GM18868 (cell line): ENCODE measurements at regions not wholly inside any gene's neighbourhood (a gene's known extent, or its start where the extent isn't known, plus 50 kb on each side); places are given as distances from the start of the nearest gene placed in this dataset.

Experiments used
- ATAC-seq: cut with Tn5 transposase; IDR thresholded peaks from one replicate; pipeline ENCODE4 v1.9.1; 2021; ENCODE audit warnings: mild to moderate bottlenecking, moderate library complexity; ENCODE audit not compliant: unreplicated experiment

- no peak for ATAC-seq
These were observed 423.5 kb downstream of the COL12A1 start for GRCh38 chr6:74782346-74782745.

- no peak for ATAC-seq
These were observed 425.0 kb downstream of the COL12A1 start for GRCh38 chr6:74780831-74781230.

- ATAC-seq, result no peak
These were observed 437.1 kb downstream of the COL12A1 start for GRCh38 chr6:74768738-74769137.

- ATAC-seq, result no peak
These were observed 437.7 kb downstream of the COL12A1 start for GRCh38 chr6:74768120-74768519.

- ATAC-seq, result no peak
These were observed 440.4 kb downstream of the COL12A1 start for GRCh38 chr6:74765486-74765885.

- ATAC-seq, result no peak
These were observed 441.4 kb downstream of the COL12A1 start for GRCh38 chr6:74764486-74764885.

- ATAC-seq, result no peak
These were observed 443.0 kb downstream of the COL12A1 start for GRCh38 chr6:74762841-74763240.

GRCh38 chr6:74757813-74758212 lies 448.0 kb downstream of the COL12A1 start:
- ATAC-seq, result no peak

GRCh38 chr6:74756923-74757322 lies 448.9 kb downstream of the COL12A1 start:
- ATAC-seq, result no peak

- no peak for ATAC-seq
These were observed 450.1 kb downstream of the COL12A1 start for GRCh38 chr6:74755778-74756177.

- ATAC-seq, result no peak
These were observed 450.7 kb downstream of the COL12A1 start for GRCh38 chr6:74755196-74755595.

- ATAC-seq, result no peak
These were observed 451.8 kb downstream of the COL12A1 start for GRCh38 chr6:74753883-74754600.

- no peak for ATAC-seq
These were observed 453.6 kb downstream of the COL12A1 start for GRCh38 chr6:74752303-74752702.

- ATAC-seq, result no peak
These were observed 455.0 kb downstream of the COL12A1 start for GRCh38 chr6:74750826-74751225.

GRCh38 chr6:74749211-74750147 lies 456.4 kb downstream of the COL12A1 start:
- ATAC-seq, result peak; percentile 88

GRCh38 chr6:74745670-74746069 lies 460.2 kb downstream of the COL12A1 start:
- no peak for ATAC-seq

- peak; percentile 76 for ATAC-seq
These were observed 462.9 kb downstream of the COL12A1 start for GRCh38 chr6:74742793-74743508.

- no peak for ATAC-seq
These were observed 464.2 kb downstream of the COL12A1 start for GRCh38 chr6:74741646-74742045.

- ATAC-seq, result no peak
These were observed 470.5 kb downstream of the COL12A1 start for GRCh38 chr6:74735304-74735703.

- ATAC-seq, result no peak
These were observed 471.0 kb downstream of the COL12A1 start for GRCh38 chr6:74734901-74735300.
